ENCODE measurements at regions not wholly inside any gene's neighbourhood (a gene's known extent, or its start where the extent isn't known, plus 50 kb on each side); places are given as distances from the start of the nearest gene placed in this dataset.

DNA sequence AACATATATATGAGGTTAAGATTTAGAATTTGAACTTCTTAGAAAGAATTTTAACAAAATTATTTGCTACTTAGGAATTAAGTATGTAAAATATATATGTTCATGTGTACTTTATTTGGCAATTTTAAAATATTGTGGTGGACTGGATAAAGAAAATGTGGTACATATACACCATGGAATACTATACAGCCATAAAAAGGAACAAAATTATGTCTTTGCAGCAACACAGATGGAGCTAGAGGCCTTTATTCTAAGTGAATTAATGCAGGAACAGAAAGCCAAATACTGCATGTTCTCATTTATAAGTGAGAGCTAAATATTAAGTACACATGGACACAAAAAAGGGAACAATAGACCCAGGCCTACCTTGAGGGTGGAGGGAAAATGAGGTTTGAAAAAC lies 72.2 kb upstream of the FMN2 start:
- no peak for ATAC-seq (ENCODE audit: low read depth)
- intact Hi-C loops (cut with micrococcal nuclease): no loop called here
- CTCF ChIA-PET: no interaction called here

More for the DNA sequence above, 72.2 kb upstream of the FMN2 start:
- Histone ChIP-seq H2AK5ac (ENCODE audit: low read depth, low read length) (no peak overlapping the region), H2BK5ac (ENCODE audit: low read depth, low read length, poor library complexity, severe bottlenecking) (no peak overlapping the region), H3K9me1 (ENCODE audit: insufficient read depth, low read length) (no peaks in the 10 kb centered on the region; the same call in 1 of the 2 replicates), H3K4me2 (ENCODE audit: low read depth, low read length) (no peak overlapping the region), H3K79me1 (ENCODE audit: low read depth in 1 of 2, low read length in 2 of 2) (no peaks in the 10 kb centered on the region), H3K36me3 (ENCODE audit: control insufficient read depth, insufficient read depth, low read length) (no peaks in the 10 kb centered on the region), H3K27ac (ENCODE audit: insufficient read depth, low read length) (no peak overlapping the region), H4K5ac (ENCODE audit: low read depth, low read length) (no peak overlapping the region), H2AK9ac (replicated peaks; ENCODE audit: low read depth, low read length, poor library complexity) (no peak overlapping the region), H3K9ac (ENCODE audit: low read depth, low read length) (no peak overlapping the region), H2AFZ (replicated peaks; ENCODE audit: low read length, poor library complexity) (no peak overlapping the region), H3K4me1 (ENCODE audit: control insufficient read depth, insufficient read depth, low read length) (no peaks in the 10 kb centered on the region), H3K4ac (ENCODE audit: low read depth, low read length) (no peak overlapping the region), H3K23ac (ENCODE audit: low read depth, low read length) (no peak overlapping the region), H2BK20ac (ENCODE audit: low read depth, low read length) (no peak overlapping the region), H3K4me3 (ENCODE audit: insufficient read depth, low read depth, low read length) (no peak overlapping the region), H2BK15ac (ENCODE audit: low read depth, low read length) (no peak overlapping the region), H4K8ac (ENCODE audit: low read depth in 2 of 2, low read length in 2 of 2) (no peak overlapping the region), H3K56ac (ENCODE audit: extremely low read depth, insufficient read depth, low read length) (no peak overlapping the region), H4K91ac (ENCODE audit: insufficient read depth, low read depth, low read length) (no peak overlapping the region), H4K20me1 (ENCODE audit: insufficient read depth, low read length) (no peaks in the 10 kb centered on the region), H3K27me3 (ENCODE audit: control insufficient read depth, insufficient read depth, low read length) (peaks cover 3% of the 10 kb centered on the region), H3K9me3 (ENCODE audit: control insufficient read depth, insufficient read depth, low read length) (no peaks in the 10 kb centered on the region), H3K14ac (replicated peaks; ENCODE audit: low read depth, low read length) (no peak overlapping the region), H2BK120ac (ENCODE audit: low read depth, low read length) (no peak overlapping the region), H3K18ac (ENCODE audit: low read depth, low read length) (no peak overlapping the region)
- POLR2A ChIA-PET (ENCODE audit: unreplicated experiment): no interaction called here
- dilution Hi-C loops (cut with HindIII; ENCODE audit: low sequenced_read_pairs, unreplicated experiment) (no loop called here), in situ Hi-C loops (cut with MboI; ENCODE audit: low sequenced_read_pairs) (loop anchor here (25.0 kb wide), 1 partner anchor 1468 kb away; no protein-coding TSS in a partner anchor)
- no peak for DNase-seq
- TF ChIP-seq RCOR1 (IDR thresholded peaks at IDR 0.05; ENCODE audit: insufficient replicate concordance, low read length): no peak
- no peak for TF ChIP-seq MAFK (IDR thresholded peaks at IDR 0.05; ENCODE audit: low read depth, low read length)
- no TSS peak for BruUV-seq (replicated peaks)

Data from IMR-90 (cell line).